B cell (primary cell): ENCODE measurements at regions not wholly inside any gene's neighbourhood (a gene's known extent, or its start where the extent isn't known, plus 50 kb on each side); places are given as distances from the start of the nearest gene placed in this dataset.

Experiments used
- ATAC-seq: fragments of 200-7000 bp; cut with Tn5 transposase; one replicate; pipeline ENCODE4 v1.10.0; 2021; ENCODE audit warnings: low read depth, mild to moderate bottlenecking, moderate number of reproducible peaks, moderate library complexity
- CTCF ChIA-PET: fragments of 350-600 bp; sonication (Branson Sonifier 250); formaldehyde crosslinking; loops from one replicate; lab custom pipeline; 2021; ENCODE audit warnings: antibody characterized with exemption, inconsistent platforms; lab: Charles Lee
- POLR2A ChIA-PET: fragments of 350-600 bp; sonication (Branson Sonifier 250); formaldehyde crosslinking; loops from one replicate; lab custom pipeline; 2021; ENCODE audit warnings: antibody characterized with exemption; lab: Charles Lee
- DNase-seq: peaks from one replicate; pipeline ENCODE4 v3.0.0; 2013
- H2AFZ ChIP-seq: 2 replicates; pipeline ENCODE4 v1.6.1; 2012; ENCODE audit warnings: mild to moderate bottlenecking, low read depth, low read length; ENCODE audit not compliant: insufficient read depth, poor library complexity, severe bottlenecking
- H3K27ac ChIP-seq, 2 donors: 1 replicate in 1 of 2; 2 replicates in 1 of 2; pipeline ENCODE4 v1.5.1; 2012 to 2013; ENCODE audit warnings: low read length in 2 of 2, mild to moderate bottlenecking in 2 of 2, moderate library complexity in 1 of 2
- H3K27me3 ChIP-seq, 4 experiments: fragments of 200-600 bp in 1 of 4; sonication (generic) in 1 of 4; replicated peaks in 1 of 4; 1 replicate in 2 of 4; 2 replicates in 2 of 4; pipeline versions ENCODE4 v1.6.1 to v1.7.0; 2013 to 2016; ENCODE audit warnings: low read length in 3 of 4, mild to moderate bottlenecking in 2 of 4, mixed read lengths in 1 of 4, moderate library complexity in 1 of 4; ENCODE audit not compliant: insufficient read depth in 4 of 4, control insufficient read depth in 3 of 4; ENCODE audit errors: control extremely low read depth in 1 of 4
- H3K36me3 ChIP-seq, 2 experiments: replicated peaks in 1 of 2; 1 replicate in 1 of 2; 2 replicates in 1 of 2; pipeline versions ENCODE4 v1.6.1 to v1.7.1; 2013; ENCODE audit warnings: low read length in 1 of 2; ENCODE audit not compliant: insufficient read depth in 2 of 2, control insufficient read depth in 1 of 2; ENCODE audit errors: control extremely low read depth in 1 of 2, extremely low read depth in 1 of 2
- H3K4me1 ChIP-seq, 2 donors: fragments of 200-600 bp in 1 of 2; sonication (generic) in 1 of 2; 1 replicate in 1 of 2; 2 replicates in 1 of 2; pipeline versions ENCODE4 v1.5.1 to v1.6.1; 2013 to 2017; ENCODE audit warnings: low read length in 2 of 2; ENCODE audit not compliant: control insufficient read depth in 2 of 2, insufficient read depth in 2 of 2
- H3K4me2 ChIP-seq: replicated peaks from 2 replicates; pipeline ENCODE3; 2012; ENCODE audit warnings: mild to moderate bottlenecking, low read depth, low read length; ENCODE audit not compliant: poor library complexity, severe bottlenecking
- H3K4me3 ChIP-seq, 5 experiments: fragments of 200-600 bp in 1 of 5; sonication (generic) in 1 of 5; 1 replicate in 3 of 5; 2 replicates in 2 of 5; pipeline versions ENCODE4 v1.5.1 to v1.7.0; 2011 to 2016; ENCODE audit warnings: low read length in 4 of 5, mild to moderate bottlenecking in 4 of 5, low read depth in 2 of 5, control low read depth in 1 of 5, moderate library complexity in 1 of 5; ENCODE audit not compliant: insufficient read depth in 1 of 5; ENCODE audit errors: control extremely low read depth in 1 of 5, extremely low read depth in 1 of 5
- H3K79me2 ChIP-seq: fragments of 200-600 bp; sonication (generic); one replicate; pipeline ENCODE4 v1.6.0; 2016; ENCODE audit warnings: low read length; ENCODE audit not compliant: control insufficient read depth, insufficient read depth
- H3K9ac ChIP-seq: fragments of 200-600 bp; sonication (generic); 2 replicates; pipeline ENCODE4 v1.6.1; 2017; ENCODE audit warnings: mild to moderate bottlenecking, low read length, moderate library complexity
- H3K9me3 ChIP-seq, 3 donors: one replicate each; pipeline versions ENCODE4 v1.6.1 to v1.7.1; 2013; ENCODE audit warnings: low read length in 2 of 3; ENCODE audit not compliant: control insufficient read depth in 2 of 3, insufficient read depth in 1 of 3; ENCODE audit errors: control extremely low read depth in 1 of 3
- H4K20me1 ChIP-seq: 2 replicates; pipeline ENCODE4 v1.6.0; 2012; ENCODE audit warnings: mild to moderate bottlenecking, low read length; ENCODE audit not compliant: insufficient read depth, control insufficient read depth, poor library complexity, severe bottlenecking
- H3K27ac Mint-ChIP-seq: one replicate; pipeline ENCODE4 v1.8.0; 2021; ENCODE audit warnings: mixed read lengths
- H3K27me3 Mint-ChIP-seq: one replicate; pipeline ENCODE4 v1.8.0; 2021; ENCODE audit warnings: mixed read lengths
- H3K4me1 Mint-ChIP-seq: one replicate; pipeline ENCODE4 v1.8.0; 2021; ENCODE audit warnings: mixed read lengths
- H3K4me3 Mint-ChIP-seq: one replicate; pipeline ENCODE4 v1.8.0; 2021; ENCODE audit warnings: mixed read lengths
- H3K9me3 Mint-ChIP-seq: one replicate; pipeline ENCODE4 v1.8.0; 2022; ENCODE audit warnings: mixed read lengths; ENCODE audit not compliant: insufficient read depth
- CTCF ChIP-seq: fragments of 200-600 bp; IDR thresholded peaks from one replicate; pipeline ENCODE4 v1.8.0; 2022; ENCODE audit warnings: antibody characterized with exemption, mild to moderate bottlenecking
- EZH2 ChIP-seq: IDR thresholded peaks from 2 replicates; pipeline ENCODE4 v1.6.1; 2012; ENCODE audit warnings: borderline replicate concordance, low read depth, mild to moderate bottlenecking, moderate library complexity, low read length; ENCODE audit not compliant: insufficient read depth, poor library complexity, severe bottlenecking
- WGBS: methylation state at CpG from one replicate; pipeline ENCODE4 v1.1.5; 2013; ENCODE audit warnings: missing lambda C conversion rate; ENCODE audit not compliant: insufficient coverage; 5-methylcytosine and 5-hydroxymethylcytosine counted together
- intact Hi-C: fragments of 100-400 bp; cut with micrococcal nuclease; formaldehyde crosslinking; loops from one replicate; pipeline ENCODE4 v1.10.0; 2022

DNA sequence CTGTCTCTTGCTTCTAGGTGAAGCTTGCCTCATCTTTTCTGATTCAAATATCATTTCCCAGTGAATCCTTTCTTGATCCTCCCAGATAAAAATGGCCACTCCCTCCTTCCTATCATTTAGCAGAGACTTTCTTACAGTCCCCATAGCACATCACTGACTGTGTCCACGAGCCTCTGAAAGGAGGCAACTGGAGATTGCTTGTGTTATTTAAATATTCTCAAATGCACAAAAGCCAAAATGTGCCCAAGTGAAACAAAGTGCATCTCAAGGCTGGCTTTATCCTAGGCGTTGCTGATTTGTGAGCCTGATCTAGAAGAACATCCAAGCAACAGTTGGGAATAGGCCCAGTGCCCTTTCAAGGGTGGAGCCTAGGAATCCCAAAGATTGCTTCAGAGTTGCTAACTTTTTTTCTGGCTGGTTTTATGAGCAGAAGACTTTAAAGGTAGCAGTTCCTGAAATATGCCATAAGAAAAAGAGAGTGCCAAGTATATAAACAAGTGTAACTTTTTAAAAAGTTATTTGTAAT is 393.6 kb downstream of the CD83 start:
- CTCF ChIA-PET = no interaction called here
- Histone ChIP-seq H3K27ac (no peak overlapping the region), H3K4me3 (no peak overlapping the region), H4K20me1 (no peaks in the 10 kb centered on the region), H3K79me2 (no peaks in the 10 kb centered on the region), H3K9ac (no peak overlapping the region), H3K9me3 (no peaks in the 10 kb centered on the region), H3K27me3 (no peaks in the 10 kb centered on the region), H3K36me3 (no peaks in the 10 kb centered on the region), H3K4me1 (no peaks in the 10 kb centered on the region), H2AFZ (no peak overlapping the region), H3K4me2 (no peak overlapping the region)
- intact Hi-C loops = no loop called here
- DNase-seq (no peak), ATAC-seq (no peak)
- 80% methylated on average over 1 of the region's 2 CpGs for WGBS
- Mint-ChIP-seq H3K27ac (no peak overlapping the region), H3K4me1 (peaks cover 10% of the 10 kb centered on the region), H3K9me3 (no peaks in the 10 kb centered on the region), H3K4me3 (no peak overlapping the region), H3K27me3 (peaks cover 3% of the 10 kb centered on the region)
- no peak for TF ChIP-seq CTCF
- TF ChIP-seq EZH2 = no peak
- POLR2A ChIA-PET = no interaction called here

DNA sequence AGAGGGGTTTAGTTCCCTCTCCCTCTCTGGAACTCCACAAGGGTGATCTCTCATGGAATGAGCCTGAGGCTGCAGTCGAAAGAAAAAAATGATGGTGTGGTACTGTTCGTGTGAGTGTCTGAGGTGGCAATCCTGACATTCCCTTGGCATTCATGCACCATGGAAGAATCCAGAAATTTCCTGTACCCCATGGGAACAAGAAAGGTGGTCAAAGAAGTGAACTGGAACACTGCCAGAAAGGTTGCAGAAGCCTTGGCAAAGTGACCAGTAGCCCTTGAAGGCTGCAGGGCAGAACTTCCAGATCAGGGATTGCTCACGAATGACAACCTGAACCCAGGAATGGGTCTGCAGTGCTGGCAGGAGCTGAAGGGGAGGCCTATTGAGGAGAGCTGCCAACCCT is 394.7 kb downstream of the CD83 start:
- no peak for DNase-seq
- H3K9me3 ChIP-seq = no peaks in the 10 kb centered on the region
- ChIA-PET POLR2A (no interaction called here), CTCF (no interaction called here)
- no peaks in the 10 kb centered on the region for H3K27me3 ChIP-seq
- H4K20me1 ChIP-seq = no peaks in the 10 kb centered on the region
- Mint-ChIP-seq H3K27ac (no peak overlapping the region), H3K27me3 (peaks cover 3% of the 10 kb centered on the region), H3K4me1 (peaks cover 10% of the 10 kb centered on the region), H3K4me3 (no peak overlapping the region), H3K9me3 (no peaks in the 10 kb centered on the region)
- no peak overlapping the region for H2AFZ ChIP-seq
- intact Hi-C loops = no loop called here
- H3K4me3 ChIP-seq = no peak overlapping the region
- H3K79me2 ChIP-seq = no peaks in the 10 kb centered on the region
- WGBS = 100% methylated on average over 1 of the region's 3 CpGs
- no peaks in the 10 kb centered on the region for H3K4me1 ChIP-seq
- no peak overlapping the region for H3K4me2 ChIP-seq
- no peak for ATAC-seq
- TF ChIP-seq EZH2 = no peak
- no peak for TF ChIP-seq CTCF
- H3K9ac ChIP-seq = no peak overlapping the region
- no peak overlapping the region for H3K27ac ChIP-seq
- no peaks in the 10 kb centered on the region for H3K36me3 ChIP-seq
